C4-2B (cell line): ENCODE measurements at regions not wholly inside any gene's neighbourhood (a gene's known extent, or its start where the extent isn't known, plus 50 kb on each side); places are given as distances from the start of the nearest gene placed in this dataset.

Source experiments
- CTCF ChIP-seq: fragments of 450-650 bp; conservative IDR thresholded peaks from 2 replicates; pipeline ENCODE4 v1.5.1; 2017; ENCODE audit warnings: mild to moderate bottlenecking
- ZFX ChIP-seq: fragments of 450-650 bp; IDR thresholded peaks from 2 replicates; pipeline ENCODE4 v1.6.1; 2017

GRCh38 chr6:147057188-147057587, 147.0 kb upstream of the STXBP5 start:
- TF ChIP-seq CTCF = no peak
- TF ChIP-seq ZFX = no peak
